ENCODE measurements at regions not wholly inside any gene's neighbourhood (a gene's known extent, or its start where the extent isn't known, plus 50 kb on each side); places are given as distances from the start of the nearest gene placed in this dataset.

DNA sequence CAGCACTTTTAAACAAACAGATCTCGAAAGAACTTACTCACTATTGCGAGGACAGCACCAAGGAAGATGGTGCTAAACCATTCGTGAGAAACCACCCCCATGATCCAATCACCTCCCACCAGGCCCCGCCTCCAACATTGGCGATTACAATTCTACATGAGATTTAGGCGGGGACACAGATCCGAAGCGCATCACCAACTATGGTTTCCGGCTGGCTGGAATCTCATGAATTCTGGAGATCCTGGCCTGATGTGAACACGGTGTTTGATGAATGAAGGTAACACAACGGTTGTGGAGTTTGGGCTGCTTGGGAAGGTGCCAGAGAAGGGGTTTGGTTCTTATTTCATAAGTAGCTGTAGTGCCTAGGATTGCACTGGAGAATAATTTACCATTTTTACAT is 216.7 kb downstream of the EMX2 start:
- Histone ChIP-seq H3K9me2 (ENCODE audit: insufficient read depth, low read length) (no peaks in the 10 kb centered on the region), H3K4me3 (ENCODE audit: low read depth, low read length, poor library complexity, severe bottlenecking) (no peak overlapping the region), H4K20me1 (ENCODE audit: insufficient read depth, low read length) (no peaks in the 10 kb centered on the region), H3K4me2 (ENCODE audit: low read length) (no peak overlapping the region), H3K9me3 (ENCODE audit: low read length) (no peaks in the 10 kb centered on the region), H3K4me1 (ENCODE audit: insufficient read depth, low read length, poor library complexity, severe bottlenecking) (no peaks in the 10 kb centered on the region), H3K27ac (ENCODE audit: low read depth, low read length, poor library complexity, severe bottlenecking) (no peak overlapping the region), H3K36me3 (ENCODE audit: insufficient read depth, low read length) (no peaks in the 10 kb centered on the region), H3K79me2 (ENCODE audit: insufficient read depth, low read depth, low read length) (no peaks in the 10 kb centered on the region), H2AFZ (ENCODE audit: low read length) (no peak overlapping the region)
- no TSS peak for BruUV-seq (replicated peaks)
- intact Hi-C loops (cut with micrococcal nuclease; ENCODE audit: unreplicated experiment): no loop called here
- CTCF ChIA-PET (ENCODE audit: unreplicated experiment): no interaction called here
- POLR2A ChIA-PET: no interaction called here
- TF ChIP-seq, protein P1, sequence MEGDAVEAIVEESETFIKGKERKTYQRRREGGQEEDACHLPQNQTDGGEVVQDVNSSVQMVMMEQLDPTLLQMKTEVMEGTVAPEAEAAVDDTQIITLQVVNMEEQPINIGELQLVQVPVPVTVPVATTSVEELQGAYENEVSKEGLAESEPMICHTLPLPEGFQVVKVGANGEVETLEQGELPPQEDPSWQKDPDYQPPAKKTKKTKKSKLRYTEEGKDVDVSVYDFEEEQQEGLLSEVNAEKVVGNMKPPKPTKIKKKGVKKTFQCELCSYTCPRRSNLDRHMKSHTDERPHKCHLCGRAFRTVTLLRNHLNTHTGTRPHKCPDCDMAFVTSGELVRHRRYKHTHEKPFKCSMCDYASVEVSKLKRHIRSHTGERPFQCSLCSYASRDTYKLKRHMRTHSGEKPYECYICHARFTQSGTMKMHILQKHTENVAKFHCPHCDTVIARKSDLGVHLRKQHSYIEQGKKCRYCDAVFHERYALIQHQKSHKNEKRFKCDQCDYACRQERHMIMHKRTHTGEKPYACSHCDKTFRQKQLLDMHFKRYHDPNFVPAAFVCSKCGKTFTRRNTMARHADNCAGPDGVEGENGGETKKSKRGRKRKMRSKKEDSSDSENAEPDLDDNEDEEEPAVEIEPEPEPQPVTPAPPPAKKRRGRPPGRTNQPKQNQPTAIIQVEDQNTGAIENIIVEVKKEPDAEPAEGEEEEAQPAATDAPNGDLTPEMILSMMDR (conservative IDR thresholded peaks at IDR 0.05; ENCODE audit: low read length): no peak
- no peak for TF ChIP-seq EZH2phosphoT487 (IDR thresholded peaks at IDR 0.05; ENCODE audit: borderline replicate concordance, low read depth, low read length)
- DNase-seq (ENCODE audit: low spot score): no peak

DNA sequence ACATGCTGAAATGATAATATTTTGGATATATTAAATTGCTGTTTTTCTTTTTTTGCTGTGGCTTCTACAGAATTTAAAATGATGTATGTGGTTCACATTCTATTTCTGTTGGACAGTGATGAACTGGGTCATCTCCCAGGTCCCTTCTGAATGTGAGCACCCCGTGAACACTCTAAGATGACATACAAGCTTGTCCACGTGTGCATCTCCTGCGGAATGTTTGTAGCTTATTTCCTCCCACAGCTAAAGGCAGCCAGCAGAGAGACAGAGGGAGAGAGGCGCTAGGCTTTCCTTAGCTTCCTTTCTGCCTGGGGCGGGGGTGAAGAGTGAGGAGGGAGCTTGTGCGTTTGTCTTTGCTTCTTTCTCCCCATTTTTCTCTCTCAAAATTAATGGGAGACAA is 219.1 kb downstream of the EMX2 start:
- H3K27ac ChIP-seq (ENCODE audit: low read depth, low read length, poor library complexity, severe bottlenecking): no peak overlapping the region
- no peaks in the 10 kb centered on the region for H4K20me1 ChIP-seq (ENCODE audit: insufficient read depth, low read length)
- H3K9me2 ChIP-seq (ENCODE audit: insufficient read depth, low read length): no peaks in the 10 kb centered on the region
- ChIA-PET POLR2A (no interaction called here), CTCF (ENCODE audit: unreplicated experiment) (no interaction called here)
- no peaks in the 10 kb centered on the region for H3K36me3 ChIP-seq (ENCODE audit: insufficient read depth, low read length)
- no peaks in the 10 kb centered on the region for H3K79me2 ChIP-seq (ENCODE audit: insufficient read depth, low read depth, low read length)
- DNase-seq (ENCODE audit: low spot score): no peak
- H3K9me3 ChIP-seq (ENCODE audit: low read length): no peaks in the 10 kb centered on the region
- H2AFZ ChIP-seq (ENCODE audit: low read length): no peak overlapping the region
- H3K4me1 ChIP-seq (ENCODE audit: insufficient read depth, low read length, poor library complexity, severe bottlenecking): no peaks in the 10 kb centered on the region
- TF ChIP-seq EZH2phosphoT487 (IDR thresholded peaks at IDR 0.05; ENCODE audit: borderline replicate concordance, low read depth, low read length): no peak
- TF ChIP-seq, protein P1 (conservative IDR thresholded peaks at IDR 0.05; ENCODE audit: low read length): no peak
- H3K4me2 ChIP-seq (ENCODE audit: low read length): no peak overlapping the region
- no TSS peak for BruUV-seq (replicated peaks)
- intact Hi-C loops (cut with micrococcal nuclease; ENCODE audit: unreplicated experiment): no loop called here
- H3K4me3 ChIP-seq (ENCODE audit: low read depth, low read length, poor library complexity, severe bottlenecking): no peak overlapping the region

DNA sequence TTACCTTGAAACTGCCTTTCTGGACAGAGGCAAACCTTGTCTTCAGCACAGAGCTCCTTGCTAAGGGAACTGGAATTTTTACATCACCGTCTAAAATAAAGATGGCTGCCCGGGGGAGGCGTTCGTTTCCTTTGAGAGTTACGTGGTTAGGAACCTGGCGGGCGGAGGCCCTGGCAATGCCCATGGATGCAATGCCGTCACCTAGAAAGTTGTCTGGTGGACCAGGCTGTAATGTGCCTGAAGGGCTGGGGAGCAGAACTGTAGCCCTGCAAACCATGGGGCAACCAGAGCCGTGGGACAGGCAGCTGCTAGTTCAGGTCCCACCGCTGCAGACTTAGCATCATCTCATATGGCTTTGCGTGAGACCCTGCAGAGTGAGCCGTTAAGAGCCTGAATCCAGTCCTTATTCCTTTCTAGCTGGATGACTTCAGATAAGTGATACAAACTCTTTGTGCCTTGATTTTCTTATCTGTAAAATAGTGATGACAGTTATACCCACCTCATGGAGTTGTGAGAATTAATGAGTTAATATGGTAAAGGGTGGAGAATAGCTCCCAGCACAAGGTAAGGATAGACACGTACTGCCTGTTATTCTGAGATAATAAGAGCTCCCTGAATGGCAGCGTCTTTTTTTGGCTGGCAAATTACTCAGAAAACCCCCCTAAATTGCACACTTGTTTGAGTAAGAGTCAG is 219.7 kb downstream of the EMX2 start:
- Histone ChIP-seq H2AFZ (ENCODE audit: low read length) (no peak overlapping the region), H3K4me3 (ENCODE audit: low read depth, low read length, poor library complexity, severe bottlenecking) (no peak overlapping the region), H3K9me2 (ENCODE audit: insufficient read depth, low read length) (no peaks in the 10 kb centered on the region), H4K20me1 (ENCODE audit: insufficient read depth, low read length) (no peaks in the 10 kb centered on the region), H3K27ac (ENCODE audit: low read depth, low read length, poor library complexity, severe bottlenecking) (no peak overlapping the region), H3K36me3 (ENCODE audit: insufficient read depth, low read length) (no peaks in the 10 kb centered on the region), H3K4me1 (ENCODE audit: insufficient read depth, low read length, poor library complexity, severe bottlenecking) (no peaks in the 10 kb centered on the region), H3K79me2 (ENCODE audit: insufficient read depth, low read depth, low read length) (no peaks in the 10 kb centered on the region), H3K9me3 (ENCODE audit: low read length) (no peaks in the 10 kb centered on the region), H3K4me2 (ENCODE audit: low read length) (no peak overlapping the region)
- no peak for TF ChIP-seq EZH2phosphoT487 (IDR thresholded peaks at IDR 0.05; ENCODE audit: borderline replicate concordance, low read depth, low read length)
- TF ChIP-seq, protein P1 (conservative IDR thresholded peaks at IDR 0.05; ENCODE audit: low read length): no peak
- POLR2A ChIA-PET: no interaction called here
- DNase-seq (ENCODE audit: low spot score): no peak
- CTCF ChIA-PET (ENCODE audit: unreplicated experiment): no interaction called here
- BruUV-seq (replicated peaks): no TSS peak
- intact Hi-C loops (cut with micrococcal nuclease; ENCODE audit: unreplicated experiment): no loop called here
